ENCODE measurements at regions not wholly inside any gene's neighbourhood (a gene's known extent, or its start where the extent isn't known, plus 50 kb on each side); places are given as distances from the start of the nearest gene placed in this dataset.

- ATAC-seq (no peak), DNase-seq (ENCODE audit: low read depth, low spot score) (no peak)
- intact Hi-C loops (cut with micrococcal nuclease): no loop called here
- ChIA-PET RAD21 (ENCODE audit: low non-redundant PET in 1 of 2, low total read pairs in 2 of 2, uncharacterized antibody in 2 of 2, unreplicated experiment in 2 of 2) (no interaction called here), POLR2A (no interaction called here), CTCF (no interaction called here)
- no peak overlapping the region for H2AFZ ChIP-seq (ENCODE audit: low read depth, low read length, poor library complexity, severe bottlenecking)
- no peaks in the 10 kb centered on the region for H3K36me3 ChIP-seq (ENCODE audit: control insufficient read depth in 1 of 2, insufficient read depth in 2 of 2, low read length in 2 of 2)
- H4K20me1 ChIP-seq (ENCODE audit: insufficient read depth): no peaks in the 10 kb centered on the region
- H3K4me2 ChIP-seq (ENCODE audit: low read length): no peak overlapping the region
- no peaks in the 10 kb centered on the region for H3K9me2 ChIP-seq (ENCODE audit: insufficient read depth)
- H3K9ac ChIP-seq (ENCODE audit: low read length): no peak overlapping the region
- peaks cover 3% of the 10 kb centered on the region; the same call in 1 of the 2 replicates for H3K27me3 ChIP-seq (ENCODE audit: insufficient read depth, low read length)
- H3K4me3 ChIP-seq (replicated peaks in 1 of 2; ENCODE audit: low read depth in 1 of 2, low read length in 2 of 2): no peak overlapping the region
- H3K9me3 ChIP-seq (ENCODE audit: control insufficient read depth in 1 of 2, insufficient read depth in 1 of 2, low read depth in 1 of 2, low read length in 2 of 2): no peaks in the 10 kb centered on the region
- no peak overlapping the region for H3K27ac ChIP-seq (ENCODE audit: low read depth, low read length)
- H3K4me1 ChIP-seq (ENCODE audit: control insufficient read depth in 1 of 2, insufficient read depth in 2 of 2, low read length in 2 of 2): no peaks in the 10 kb centered on the region
- no TSS peak for BruUV-seq (replicated peaks)
- no peaks in the 10 kb centered on the region for H3K79me2 ChIP-seq (ENCODE audit: insufficient read depth, low read length)
- TF ChIP-seq EZH2phosphoT487 (IDR thresholded peaks at IDR 0.05; ENCODE audit: borderline replicate concordance) (no peak), POLR2A (IDR thresholded peaks at IDR 0.05; ENCODE audit: borderline replicate concordance, extremely low read depth, insufficient read depth, insufficient read length) (no peak), CBX3 (IDR thresholded peaks at IDR 0.05; ENCODE audit: low read depth) (no peak), TCF7L2 (IDR thresholded peaks at IDR 0.05; ENCODE audit: borderline replicate concordance, extremely low read depth, insufficient read depth, insufficient read length) (no peak), JUND (IDR thresholded peaks at IDR 0.05) (no peak), MAX (IDR thresholded peaks at IDR 0.05) (no peak), YY1 (IDR thresholded peaks at IDR 0.05; ENCODE audit: extremely low read depth, insufficient replicate concordance, low read depth, low read length) (no peak), EGR1 (IDR thresholded peaks at IDR 0.05; ENCODE audit: low read depth) (no peak), SIN3A (IDR thresholded peaks at IDR 0.05; ENCODE audit: low read depth) (no peak), ELF1 (IDR thresholded peaks at IDR 0.05; ENCODE audit: borderline replicate concordance, low read depth) (no peak), SP1 (IDR thresholded peaks at IDR 0.05; ENCODE audit: low read depth) (no peak), POLR2AphosphoS5 (IDR thresholded peaks at IDR 0.05; ENCODE audit: low read depth, low read length) (no peak)
- TF ChIP-seq, protein P1, sequence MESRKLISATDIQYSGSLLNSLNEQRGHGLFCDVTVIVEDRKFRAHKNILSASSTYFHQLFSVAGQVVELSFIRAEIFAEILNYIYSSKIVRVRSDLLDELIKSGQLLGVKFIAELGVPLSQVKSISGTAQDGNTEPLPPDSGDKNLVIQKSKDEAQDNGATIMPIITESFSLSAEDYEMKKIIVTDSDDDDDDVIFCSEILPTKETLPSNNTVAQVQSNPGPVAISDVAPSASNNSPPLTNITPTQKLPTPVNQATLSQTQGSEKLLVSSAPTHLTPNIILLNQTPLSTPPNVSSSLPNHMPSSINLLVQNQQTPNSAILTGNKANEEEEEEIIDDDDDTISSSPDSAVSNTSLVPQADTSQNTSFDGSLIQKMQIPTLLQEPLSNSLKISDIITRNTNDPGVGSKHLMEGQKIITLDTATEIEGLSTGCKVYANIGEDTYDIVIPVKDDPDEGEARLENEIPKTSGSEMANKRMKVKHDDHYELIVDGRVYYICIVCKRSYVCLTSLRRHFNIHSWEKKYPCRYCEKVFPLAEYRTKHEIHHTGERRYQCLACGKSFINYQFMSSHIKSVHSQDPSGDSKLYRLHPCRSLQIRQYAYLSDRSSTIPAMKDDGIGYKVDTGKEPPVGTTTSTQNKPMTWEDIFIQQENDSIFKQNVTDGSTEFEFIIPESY (IDR thresholded peaks at IDR 0.05; ENCODE audit: extremely low read depth, insufficient replicate concordance, low read length): no peak
Measured at GRCh38 chr7:85528581-85528980, 341.7 kb upstream of the SEMA3D start.
